Stimulated activated CD4-positive, alpha-beta T cell treated with anti-CD3 and anti-CD28 coated beads, TNF-alpha, amount 100 ng/mL, for 48 hours (primary cell): ENCODE measurements at regions not wholly inside any gene's neighbourhood (a gene's known extent, or its start where the extent isn't known, plus 50 kb on each side); places are given as distances from the start of the nearest gene placed in this dataset.

Source experiments
- DNase-seq, 3 donors: peaks; one replicate each; pipeline ENCODE4 v3.0.0-alpha.2; 2020; ENCODE audit warnings: low read depth in 3 of 3

DNA sequence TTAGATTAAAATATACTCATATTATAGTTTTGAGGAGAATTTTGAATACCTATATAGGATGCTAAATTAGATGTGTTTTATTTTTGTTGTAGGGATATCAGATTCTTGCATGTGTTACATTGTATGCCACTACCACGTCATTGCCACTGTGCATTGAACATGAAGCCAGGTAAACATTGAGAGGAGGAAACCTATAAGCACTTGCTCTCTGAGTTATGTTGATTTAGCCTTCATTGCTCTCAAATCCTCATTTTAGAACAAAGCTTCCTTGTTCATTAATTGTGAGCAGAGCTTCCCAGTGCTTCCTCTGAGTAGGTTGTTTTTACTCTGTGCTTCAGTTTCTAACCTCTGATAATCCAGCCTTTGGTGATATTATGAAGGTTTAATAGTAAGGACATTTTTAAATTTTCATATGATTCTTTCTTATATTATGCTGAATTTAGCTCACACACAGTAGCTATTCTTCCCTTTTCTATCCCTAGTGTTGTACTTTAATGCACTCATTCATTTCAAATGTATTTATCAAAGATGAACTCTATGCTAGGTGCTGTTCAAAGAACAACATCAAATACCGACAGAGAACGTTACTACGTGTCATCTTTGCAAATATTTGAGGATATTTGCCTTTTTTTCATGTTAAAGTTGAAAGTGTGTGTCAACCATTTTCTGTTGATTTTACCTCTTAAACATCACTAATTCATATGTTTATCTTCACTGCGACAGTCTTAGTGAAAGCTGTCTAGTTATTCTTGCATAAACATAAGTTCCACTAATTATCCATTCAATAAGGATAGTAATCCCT, 1448.0 kb upstream of the MIR17HG start:
- DNase-seq: no peak

DNA sequence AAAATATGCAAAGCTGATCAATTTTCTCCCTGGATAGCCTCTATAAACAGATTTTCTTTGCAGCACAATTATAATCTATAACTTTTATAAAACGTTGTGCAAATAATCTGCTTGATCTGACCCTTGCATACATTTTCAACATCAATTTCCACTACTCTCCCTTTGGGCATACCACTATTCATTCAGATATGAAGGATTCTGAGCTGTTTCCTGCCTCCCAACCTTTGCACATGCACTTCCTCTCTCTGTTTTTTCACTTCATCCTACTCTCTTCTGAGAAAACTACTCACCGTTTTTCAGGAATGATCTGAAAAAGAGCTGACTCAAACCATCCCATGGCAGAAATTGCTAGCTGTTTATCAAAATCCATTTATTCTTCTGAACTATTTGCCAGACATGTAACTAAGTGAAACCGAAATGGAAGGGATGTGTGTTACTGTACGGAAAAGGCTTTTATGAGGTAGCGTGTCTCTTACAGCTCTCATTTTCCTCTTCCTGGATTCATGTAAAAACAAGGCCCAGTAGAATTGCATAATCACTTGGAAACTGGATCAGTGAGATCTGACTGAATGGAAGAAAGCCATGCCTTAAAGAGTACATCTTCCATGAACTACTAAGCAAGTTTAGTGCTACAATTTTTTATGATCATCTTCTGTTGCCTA, 1447.3 kb upstream of the MIR17HG start:
- DNase-seq: no peak

DNA sequence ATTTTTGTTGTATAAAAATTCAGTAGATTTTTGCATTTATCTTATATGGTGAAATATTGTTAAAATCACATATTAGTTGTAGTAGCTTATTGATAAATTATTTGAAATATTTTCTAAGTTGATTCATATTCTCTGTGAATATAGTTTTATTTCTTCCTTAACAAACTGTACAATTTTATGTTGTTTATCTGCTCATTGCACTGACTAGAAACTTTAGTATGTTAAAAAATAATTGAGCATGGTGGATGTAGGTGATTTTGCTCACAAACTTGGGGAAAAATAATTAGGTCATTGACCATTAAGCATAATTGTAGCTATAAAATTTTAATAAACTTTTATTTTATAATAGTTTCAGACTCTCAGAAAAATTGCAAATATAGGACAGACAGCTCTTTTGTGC, 1445.3 kb upstream of the MIR17HG start:
- DNase-seq: no peak

DNA sequence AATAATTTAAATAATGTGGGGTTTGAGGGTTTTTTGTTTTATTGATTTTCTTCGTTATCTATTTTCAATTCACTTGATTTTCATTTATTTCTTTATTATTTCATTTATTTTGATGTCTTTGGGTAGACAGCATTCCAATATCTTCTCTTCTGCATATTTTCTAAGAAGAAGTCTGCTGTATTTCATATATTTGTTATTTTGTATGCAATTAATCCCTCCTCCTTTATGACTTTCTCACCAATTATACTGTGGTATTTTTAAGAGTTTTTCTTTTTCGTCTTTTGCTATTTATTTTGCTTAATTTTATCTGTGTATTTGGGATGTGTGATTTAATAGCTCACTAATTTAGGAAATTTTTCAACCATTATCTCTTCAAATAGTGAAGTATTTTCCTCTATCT, 1444.4 kb upstream of the MIR17HG start:
- no peak for DNase-seq

DNA sequence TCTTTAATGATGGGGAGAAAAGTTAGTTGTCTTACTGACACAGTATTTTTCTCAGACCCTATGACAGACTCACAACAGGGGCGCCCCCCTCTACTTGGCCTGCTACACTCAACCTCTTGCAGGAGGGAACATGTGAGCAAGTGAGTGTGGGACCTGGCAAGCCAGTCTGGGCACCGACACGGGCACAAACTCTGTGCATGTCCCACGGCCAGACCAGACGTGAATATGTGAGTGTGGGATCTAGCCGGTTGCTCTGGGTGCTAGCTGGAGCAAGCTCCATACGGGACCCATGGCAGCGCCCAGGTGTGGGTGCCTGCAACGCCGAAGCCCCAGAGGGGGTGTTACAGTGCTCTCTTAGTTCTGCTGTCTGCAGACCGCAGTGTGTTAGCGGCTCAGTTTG, 1437.3 kb upstream of the MIR17HG start:
- no peak for DNase-seq

DNA sequence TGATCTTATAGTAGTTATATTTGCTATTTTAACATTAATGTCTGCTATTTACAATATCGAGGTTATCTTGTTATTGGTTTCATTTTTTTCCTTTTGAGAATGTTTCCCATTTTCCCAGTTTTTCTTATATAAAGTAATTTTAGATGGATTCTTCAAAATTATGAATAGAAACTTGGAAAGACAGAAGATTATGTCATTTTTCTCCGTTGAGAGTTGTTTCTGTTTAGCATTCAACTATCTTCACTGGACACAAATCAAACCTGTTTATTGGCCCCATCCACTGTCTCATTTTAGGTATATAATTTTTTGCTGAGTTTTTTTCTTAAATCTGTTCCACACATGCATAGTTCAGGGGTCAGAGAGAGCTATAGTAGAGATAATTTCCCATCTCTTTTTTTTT, 1430.9 kb upstream of the MIR17HG start:
- DNase-seq: no peak

DNA sequence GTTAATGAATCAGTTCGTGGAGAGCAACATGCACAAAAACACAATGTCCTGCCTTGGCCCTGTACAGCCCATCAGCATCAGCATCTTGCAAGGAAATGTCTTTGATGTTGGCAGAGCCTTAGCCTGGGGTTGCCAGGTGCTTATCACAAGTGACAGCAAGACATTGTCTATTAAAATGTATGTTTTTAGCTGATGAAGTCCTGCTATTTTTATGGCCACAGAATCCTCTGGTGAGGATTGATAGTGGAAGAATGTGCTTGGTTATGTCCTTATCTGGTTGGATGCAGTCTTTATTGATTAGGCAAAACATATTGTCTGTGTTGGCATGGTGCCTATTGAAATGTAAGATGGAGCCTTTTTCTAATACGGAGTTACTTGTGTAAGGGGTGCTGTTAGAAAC, 1427.0 kb upstream of the MIR17HG start:
- no peak for DNase-seq

DNA sequence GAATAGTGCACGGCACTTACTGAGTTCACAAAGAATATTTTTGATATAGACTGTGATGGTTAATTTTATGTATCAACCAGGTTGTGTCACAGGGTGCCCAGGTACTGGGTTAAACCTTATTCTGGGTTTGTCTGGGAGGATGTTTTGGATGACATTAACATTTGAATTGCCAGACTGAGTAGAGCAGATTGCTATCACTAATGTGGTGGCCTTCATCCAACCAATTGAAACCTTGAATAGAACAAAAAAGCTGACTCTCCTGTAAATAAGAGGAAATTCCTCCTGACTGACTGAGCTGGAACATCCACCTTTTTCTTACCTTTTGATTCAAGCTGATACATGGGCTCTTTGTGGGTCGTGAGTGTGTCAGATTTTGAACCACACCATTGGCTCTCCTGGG, 1424.4 kb upstream of the MIR17HG start:
- no peak for DNase-seq

DNA sequence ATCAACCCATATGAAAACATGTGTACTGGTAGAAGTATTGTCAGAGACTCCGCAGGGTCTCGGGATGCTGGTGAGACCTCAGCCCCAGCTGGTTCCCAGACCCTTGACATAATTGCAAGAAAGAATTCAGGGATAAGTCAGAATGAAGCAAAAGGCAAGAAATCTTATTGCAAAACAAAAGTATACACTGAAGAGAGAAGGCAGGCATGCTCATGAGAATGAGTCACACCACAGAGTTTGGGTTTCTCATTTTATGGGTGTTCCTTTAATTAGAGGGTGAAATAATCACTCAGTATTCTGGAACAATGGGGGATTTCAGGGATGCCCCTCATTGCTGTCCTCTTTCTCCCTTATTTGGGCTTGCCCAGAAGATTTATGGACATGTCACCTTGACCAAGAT, 1423.8 kb upstream of the MIR17HG start:
- DNase-seq: no peak

DNA sequence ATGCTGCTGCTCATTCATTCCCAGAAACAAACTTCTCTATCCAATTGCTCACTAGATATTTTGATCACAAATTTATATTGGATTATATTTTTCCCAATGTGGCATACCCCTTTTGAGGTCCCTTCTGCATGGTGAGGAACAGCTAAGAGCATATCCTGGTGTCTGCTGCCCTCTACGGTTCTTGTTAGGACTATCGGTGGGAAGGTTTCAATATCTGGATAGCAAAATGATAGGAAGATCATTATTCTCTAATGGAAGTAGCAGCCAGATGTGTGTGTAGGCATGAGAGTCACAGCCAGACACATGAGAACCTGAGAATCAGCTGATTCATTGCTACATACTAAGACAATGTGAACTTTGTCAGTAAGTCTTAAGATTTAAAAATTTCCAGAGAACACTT, 1422.4 kb upstream of the MIR17HG start:
- no peak for DNase-seq

DNA sequence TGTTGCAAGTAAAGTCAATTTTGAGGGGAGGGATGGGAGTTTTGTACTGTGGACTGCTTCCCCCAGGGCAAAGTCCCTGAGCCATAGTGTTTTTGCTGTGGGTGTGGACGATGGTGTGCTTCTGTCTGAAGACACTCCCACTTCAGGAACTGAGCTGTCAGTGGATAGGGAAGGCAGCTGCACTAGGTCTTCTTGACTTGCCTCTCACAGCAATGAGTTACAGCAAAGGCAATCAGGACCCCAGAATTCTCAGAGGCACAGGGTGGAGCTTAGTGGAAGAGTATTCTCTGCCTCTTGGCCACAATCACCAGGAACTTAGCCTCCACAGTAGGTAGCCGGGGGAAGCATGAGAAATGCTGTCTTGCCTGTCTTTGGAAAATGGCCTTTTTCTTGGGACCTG, 1416.6 kb upstream of the MIR17HG start:
- no peak for DNase-seq

DNA sequence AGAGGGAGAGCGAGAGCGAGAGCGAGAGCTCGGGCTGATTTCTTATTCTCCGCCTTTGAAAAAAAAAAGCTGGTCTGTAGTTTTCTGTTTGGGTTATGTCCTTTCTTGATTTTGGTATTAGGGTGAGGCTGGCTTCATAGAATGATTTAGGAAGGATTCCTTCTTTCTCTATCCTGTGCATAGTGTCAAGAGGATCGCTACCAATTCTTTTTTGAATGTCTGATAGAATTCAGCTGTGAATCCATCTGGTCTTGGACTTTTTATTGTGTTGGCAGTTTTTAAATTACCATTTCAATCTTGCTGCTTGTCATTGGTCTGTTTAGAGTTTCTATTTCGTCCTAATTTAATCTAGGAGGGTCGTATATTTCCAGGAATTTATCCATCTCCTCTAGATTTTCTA, 1414.6 kb upstream of the MIR17HG start:
- DNase-seq: no peak

DNA sequence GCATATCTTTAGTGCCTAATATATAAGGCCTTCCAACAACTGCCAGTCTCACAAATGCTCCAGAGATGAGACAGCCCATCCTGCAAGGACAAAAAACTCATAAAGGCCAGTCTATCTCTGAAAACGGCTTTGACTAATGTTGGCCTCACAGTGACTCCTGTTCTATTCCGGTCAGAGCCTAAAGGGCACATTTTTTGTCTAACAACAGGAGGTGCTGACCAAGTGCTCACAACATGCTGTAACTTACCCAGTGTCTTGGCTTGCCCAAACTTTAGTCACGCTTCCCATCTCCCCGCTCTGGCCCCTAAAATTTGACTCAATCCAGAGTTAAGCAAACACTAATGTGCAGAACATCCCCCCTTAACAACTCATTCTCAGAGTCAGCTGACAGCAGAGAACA, 1411.2 kb upstream of the MIR17HG start:
- no peak for DNase-seq

DNA sequence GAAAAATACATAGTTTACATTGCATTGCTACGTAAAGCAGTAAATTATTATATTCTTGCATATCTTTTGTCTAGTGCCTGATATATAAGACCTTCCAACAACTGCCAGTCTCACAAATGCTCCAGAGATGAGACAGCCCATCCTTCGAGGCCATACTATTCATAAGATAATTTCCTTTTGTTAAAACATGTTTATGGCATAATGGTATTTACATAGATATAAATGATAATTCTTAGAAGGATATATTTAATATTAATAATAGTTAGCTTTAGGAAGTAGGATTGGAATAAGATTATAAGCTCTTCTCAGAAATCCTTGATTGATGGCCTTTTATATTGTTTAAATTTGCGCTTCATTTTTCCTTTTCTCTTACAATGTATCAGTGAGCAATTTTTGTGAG, 1410.1 kb upstream of the MIR17HG start:
- no peak for DNase-seq

DNA sequence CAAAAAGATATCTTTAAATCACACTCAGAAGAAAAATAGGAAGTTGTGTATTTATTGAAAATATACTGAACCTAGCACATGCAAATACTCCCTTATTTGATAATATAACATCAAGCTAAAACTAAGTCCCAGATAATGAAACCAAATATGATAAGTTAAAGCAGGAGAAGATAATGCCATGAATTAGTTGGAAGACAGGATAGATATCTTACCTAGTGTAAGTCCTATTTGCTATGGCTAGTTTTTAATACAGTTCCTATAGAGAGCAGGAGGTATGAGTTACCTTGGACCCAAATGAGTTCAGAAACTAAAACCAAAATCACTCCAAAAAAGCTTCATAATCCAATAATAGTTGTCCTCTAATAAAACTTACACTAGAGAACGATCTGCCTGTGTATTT, 1407.1 kb upstream of the MIR17HG start:
- no peak for DNase-seq

DNA sequence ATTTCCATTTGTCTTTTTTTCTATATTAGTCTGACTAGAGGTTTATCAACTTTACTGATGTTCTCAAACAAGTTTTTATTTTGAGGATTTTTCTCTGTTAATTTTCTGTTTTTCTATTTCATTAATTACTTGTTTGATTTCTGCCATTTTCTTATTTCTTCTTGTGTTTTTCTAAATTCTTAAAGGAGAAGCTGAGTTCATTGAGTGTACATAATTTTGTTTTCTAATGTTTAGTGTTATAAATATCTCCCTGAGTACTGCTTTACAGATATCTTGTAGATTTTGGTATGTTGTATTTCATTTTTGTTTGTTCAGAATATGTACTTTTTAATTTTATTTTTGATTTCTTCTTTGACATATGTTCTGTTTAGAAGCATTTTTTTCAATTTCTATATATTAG, 1404.3 kb upstream of the MIR17HG start:
- DNase-seq: no peak

DNA sequence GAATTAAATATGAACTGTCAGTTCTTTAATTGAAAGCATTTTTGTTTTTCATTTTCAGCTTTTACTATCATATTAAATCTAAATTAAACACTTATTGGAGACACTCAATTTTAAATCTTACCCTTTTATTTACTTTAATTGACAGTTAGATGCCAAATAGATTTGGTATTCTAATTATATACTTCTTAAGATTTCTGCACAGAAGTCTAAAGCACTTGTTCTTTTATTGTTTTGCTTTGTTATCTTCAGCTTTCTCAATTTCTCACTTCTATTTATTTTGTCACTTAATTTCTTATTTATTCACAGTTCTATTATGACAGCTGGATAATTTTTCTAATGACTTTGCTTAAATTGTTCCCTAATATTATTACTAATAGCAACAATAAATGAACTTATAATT, 1397.3 kb upstream of the MIR17HG start:
- DNase-seq: no peak

DNA sequence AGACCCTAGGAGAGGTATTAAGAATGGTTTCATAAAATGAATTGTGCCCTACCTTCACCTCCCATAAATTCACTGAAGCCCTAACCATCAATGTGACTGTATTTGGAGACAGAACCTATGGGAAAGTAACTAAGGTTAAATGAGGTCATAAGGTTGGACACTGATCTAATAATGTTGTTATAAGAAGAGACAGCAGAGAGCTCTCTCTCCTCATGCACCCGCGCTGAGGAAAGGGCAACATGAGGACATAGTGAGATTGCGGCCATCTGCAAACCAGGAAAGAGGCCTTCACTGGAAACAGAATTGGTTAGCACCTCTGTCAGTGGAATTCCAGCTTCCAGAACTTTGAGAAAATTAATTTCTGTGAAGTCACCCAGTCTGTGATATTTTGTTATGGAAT, 1396.1 kb upstream of the MIR17HG start:
- no peak for DNase-seq

DNA sequence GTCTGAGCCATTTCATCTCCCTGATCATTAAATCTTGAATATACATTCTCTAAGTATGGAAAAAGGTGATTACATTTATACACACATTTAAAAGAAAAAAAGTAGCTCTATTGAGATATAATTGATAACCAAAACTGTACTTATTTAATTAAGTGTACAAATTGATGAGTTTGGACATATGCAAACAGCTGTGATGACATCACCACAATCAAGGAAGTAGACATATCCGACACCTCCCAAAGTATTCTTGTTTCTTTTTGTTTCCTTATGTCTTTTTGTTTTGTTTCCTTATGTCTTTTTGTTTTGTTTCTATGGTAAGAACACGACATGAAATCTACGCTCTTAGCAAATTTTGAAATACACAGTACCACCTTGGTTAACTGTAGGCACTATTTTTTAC, 1393.9 kb upstream of the MIR17HG start:
- no peak for DNase-seq

DNA sequence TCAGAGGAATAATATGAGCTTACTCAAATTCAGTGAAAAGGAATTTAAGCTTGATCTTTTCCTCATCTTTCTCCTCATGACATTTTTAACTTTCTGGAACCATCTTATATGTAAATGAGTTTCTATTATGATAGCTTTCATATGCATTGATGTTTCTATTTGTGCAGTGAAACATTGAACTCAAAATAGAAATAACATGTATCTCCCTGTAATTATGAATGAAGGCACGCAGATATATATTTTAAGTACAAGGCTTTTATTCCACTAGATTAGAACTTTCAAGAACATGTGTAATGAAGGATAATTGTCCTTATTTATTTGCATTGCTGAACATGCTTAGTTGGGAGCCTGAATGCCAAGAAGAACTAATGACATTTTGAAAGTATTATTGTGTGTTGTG, 1391.7 kb upstream of the MIR17HG start:
- no peak for DNase-seq

DNA sequence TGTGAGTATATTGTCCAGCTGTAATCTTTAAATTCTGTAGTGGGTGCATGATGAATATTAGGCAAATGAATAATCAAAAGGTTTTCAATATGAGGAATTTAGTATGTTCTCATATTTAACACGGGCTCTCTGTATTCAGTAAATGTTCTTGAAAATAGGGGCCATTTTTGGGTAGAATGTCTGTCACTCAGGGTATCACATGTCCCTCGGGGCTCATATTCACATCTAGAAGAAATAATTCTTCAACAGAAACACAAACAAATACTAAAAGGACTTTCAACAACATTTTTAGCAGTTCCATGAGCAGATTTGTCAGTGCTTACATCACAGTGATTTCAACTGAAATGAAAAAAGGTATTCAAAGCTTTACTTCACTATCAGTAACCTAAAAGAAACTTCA, 1388.4 kb upstream of the MIR17HG start:
- DNase-seq: no peak

DNA sequence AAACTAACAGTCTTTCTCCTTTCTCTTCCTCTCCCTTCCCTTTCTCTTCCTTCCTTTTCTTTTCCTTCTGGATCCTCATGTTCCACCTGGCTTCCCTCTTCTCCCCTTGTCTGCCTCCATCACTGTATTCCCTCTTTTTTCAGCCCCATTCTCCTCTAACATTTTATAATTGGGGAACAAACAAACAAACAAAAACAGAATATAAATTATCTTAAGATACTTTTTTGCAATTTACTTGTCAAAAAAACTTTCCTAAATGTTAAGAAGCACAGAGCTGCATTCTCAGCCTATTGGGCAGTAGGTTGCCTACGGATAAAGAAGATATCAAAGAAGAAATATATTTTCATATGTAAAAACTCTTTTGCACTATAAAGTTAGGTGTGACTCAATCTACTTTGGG, 1382.2 kb upstream of the MIR17HG start:
- no peak for DNase-seq

DNA sequence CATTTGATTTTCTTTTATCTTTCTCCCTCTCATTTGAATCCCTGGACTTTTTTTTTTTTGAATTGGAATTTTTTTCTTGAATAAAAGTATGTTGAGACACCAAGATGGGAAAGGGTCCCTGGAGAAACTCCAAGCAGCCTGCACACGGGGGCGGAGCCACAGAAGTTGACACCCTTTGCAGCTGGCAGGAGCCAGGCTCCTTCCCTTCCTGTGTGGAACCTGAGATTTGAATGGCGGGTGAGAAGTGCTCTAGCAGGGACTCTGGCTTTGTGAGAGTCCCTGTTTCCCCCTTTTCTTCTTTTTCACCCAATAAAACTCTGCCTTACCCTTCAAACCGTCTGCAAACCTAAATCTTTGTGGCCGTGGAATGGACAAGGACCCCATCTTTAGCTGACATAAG, 1381.0 kb upstream of the MIR17HG start:
- DNase-seq: no peak

DNA sequence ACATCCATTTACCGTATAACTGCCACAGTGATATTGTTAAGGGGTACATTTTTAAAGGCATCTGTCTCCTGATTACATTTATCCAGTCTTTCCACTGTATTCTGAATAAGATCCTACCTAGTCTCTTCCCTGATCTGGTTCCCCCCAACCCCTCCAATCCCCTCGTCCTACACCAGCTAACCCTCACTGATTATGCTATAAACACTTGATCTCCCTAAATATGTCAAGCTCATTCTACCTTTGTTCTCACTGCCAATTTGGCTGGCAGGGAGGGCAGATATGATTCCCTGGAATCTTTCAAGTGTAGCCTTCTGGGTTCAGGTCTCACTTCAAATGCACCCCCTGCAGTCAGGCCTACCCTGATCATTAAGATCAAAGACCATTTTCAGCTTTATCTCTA, 1379.8 kb upstream of the MIR17HG start:
- DNase-seq: no peak
